Adrenal gland (tissue), 5 donors: ENCODE measurements at regions not wholly inside any gene's neighbourhood (a gene's known extent, or its start where the extent isn't known, plus 50 kb on each side); places are given as distances from the start of the nearest gene placed in this dataset.

ENCODE experiments used
- CTCF ChIP-seq, 6 experiments: fragments of 450-650 bp in 4 of 6; fragments of 200-600 bp in 2 of 6; sonication (generic) in 1 of 6; IDR thresholded peaks; 1 replicate in 5 of 6; 2 replicates in 1 of 6; pipeline versions ENCODE4 v1.5.1 to v1.8.0; 2016 to 2021; ENCODE audit warnings: antibody characterized with exemption in 6 of 6, mild to moderate bottlenecking in 2 of 6, moderate library complexity in 1 of 6
- POLR2A ChIP-seq, 2 donors: fragments of 450-650 bp; IDR thresholded peaks; one replicate each; pipeline ENCODE4 v1.6.1; 2017; ENCODE audit warnings: antibody characterized with exemption in 2 of 2, mild to moderate bottlenecking in 2 of 2, moderate library complexity in 1 of 2
- donor health status: DM: no; HTN: no; CAD: no.

- TF ChIP-seq CTCF (IDR thresholded peaks at IDR 0.05) (no peak), POLR2A (IDR thresholded peaks at IDR 0.05) (no peak)
These were observed 314.1 kb downstream of the CTTN start for GRCh38 chr11:70712471-70712870.
